ENCODE measurements at regions not wholly inside any gene's neighbourhood (a gene's known extent, or its start where the extent isn't known, plus 50 kb on each side); places are given as distances from the start of the nearest gene placed in this dataset.

DNA sequence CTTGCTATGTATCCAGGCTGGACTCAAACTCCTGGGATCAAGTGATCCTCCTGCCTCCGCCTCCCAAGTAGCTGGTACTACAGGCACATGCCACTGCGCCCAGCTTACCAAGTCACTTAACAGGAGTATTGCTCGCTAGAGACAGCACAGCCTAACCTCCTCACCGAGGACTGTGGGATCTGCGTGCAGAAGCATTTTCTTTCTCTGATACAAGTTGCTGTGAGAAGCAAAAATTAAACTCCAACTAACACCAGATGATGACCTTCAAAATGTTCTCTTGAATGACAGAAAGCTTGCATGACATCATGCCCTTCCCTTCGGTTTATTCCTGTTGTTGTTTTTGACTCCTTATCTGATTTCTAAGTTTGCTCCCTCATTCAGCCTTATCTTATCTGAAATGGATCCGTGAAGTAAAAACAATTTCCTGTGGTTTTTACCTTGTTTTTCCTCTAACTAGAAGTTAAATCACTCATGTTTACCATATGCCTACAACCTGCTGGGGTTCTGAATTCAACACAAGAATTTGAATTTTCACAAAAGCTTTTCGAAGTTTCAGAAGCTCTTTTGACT lies 94.4 kb upstream of the KIF5B start (continued):
- TF ChIP-seq, protein P1, sequence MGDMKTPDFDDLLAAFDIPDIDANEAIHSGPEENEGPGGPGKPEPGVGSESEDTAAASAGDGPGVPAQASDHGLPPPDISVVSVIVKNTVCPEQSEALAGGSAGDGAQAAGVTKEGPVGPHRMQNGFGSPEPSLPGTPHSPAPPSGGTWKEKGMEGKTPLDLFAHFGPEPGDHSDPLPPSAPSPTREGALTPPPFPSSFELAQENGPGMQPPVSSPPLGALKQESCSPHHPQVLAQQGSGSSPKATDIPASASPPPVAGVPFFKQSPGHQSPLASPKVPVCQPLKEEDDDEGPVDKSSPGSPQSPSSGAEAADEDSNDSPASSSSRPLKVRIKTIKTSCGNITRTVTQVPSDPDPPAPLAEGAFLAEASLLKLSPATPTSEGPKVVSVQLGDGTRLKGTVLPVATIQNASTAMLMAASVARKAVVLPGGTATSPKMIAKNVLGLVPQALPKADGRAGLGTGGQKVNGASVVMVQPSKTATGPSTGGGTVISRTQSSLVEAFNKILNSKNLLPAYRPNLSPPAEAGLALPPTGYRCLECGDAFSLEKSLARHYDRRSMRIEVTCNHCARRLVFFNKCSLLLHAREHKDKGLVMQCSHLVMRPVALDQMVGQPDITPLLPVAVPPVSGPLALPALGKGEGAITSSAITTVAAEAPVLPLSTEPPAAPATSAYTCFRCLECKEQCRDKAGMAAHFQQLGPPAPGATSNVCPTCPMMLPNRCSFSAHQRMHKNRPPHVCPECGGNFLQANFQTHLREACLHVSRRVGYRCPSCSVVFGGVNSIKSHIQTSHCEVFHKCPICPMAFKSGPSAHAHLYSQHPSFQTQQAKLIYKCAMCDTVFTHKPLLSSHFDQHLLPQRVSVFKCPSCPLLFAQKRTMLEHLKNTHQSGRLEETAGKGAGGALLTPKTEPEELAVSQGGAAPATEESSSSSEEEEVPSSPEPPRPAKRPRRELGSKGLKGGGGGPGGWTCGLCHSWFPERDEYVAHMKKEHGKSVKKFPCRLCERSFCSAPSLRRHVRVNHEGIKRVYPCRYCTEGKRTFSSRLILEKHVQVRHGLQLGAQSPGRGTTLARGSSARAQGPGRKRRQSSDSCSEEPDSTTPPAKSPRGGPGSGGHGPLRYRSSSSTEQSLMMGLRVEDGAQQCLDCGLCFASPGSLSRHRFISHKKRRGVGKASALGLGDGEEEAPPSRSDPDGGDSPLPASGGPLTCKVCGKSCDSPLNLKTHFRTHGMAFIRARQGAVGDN (CRISPR knock-in tag; IDR thresholded peaks at IDR 0.05) = peak; percentile 38
- peak; percentile 54; the same call in 1 of the 2 replicates for TF ChIP-seq ATF7 (IDR thresholded peaks at IDR 0.05)
- TF ChIP-seq ATF7 (CRISPR knock-in tag; IDR thresholded peaks at IDR 0.05) = no peak
- no peak for TF ChIP-seq RXRA (CRISPR knock-in tag; IDR thresholded peaks at IDR 0.05)
- peak; percentile 88 for TF ChIP-seq ZBTB38 (CRISPR knock-in tag; IDR thresholded peaks at IDR 0.05)
- TF ChIP-seq EP300 (IDR thresholded peaks at IDR 0.05; ENCODE audit: low read depth in 2 of 2, low read length in 2 of 2) = peak in 1 of 2 experiments; percentile 13; a peak in 1 of 4 replicates
- no peak for TF ChIP-seq EP300 (CRISPR knock-in tag; IDR thresholded peaks at IDR 0.05; ENCODE audit: borderline replicate concordance)
- TF ChIP-seq, protein P2, sequence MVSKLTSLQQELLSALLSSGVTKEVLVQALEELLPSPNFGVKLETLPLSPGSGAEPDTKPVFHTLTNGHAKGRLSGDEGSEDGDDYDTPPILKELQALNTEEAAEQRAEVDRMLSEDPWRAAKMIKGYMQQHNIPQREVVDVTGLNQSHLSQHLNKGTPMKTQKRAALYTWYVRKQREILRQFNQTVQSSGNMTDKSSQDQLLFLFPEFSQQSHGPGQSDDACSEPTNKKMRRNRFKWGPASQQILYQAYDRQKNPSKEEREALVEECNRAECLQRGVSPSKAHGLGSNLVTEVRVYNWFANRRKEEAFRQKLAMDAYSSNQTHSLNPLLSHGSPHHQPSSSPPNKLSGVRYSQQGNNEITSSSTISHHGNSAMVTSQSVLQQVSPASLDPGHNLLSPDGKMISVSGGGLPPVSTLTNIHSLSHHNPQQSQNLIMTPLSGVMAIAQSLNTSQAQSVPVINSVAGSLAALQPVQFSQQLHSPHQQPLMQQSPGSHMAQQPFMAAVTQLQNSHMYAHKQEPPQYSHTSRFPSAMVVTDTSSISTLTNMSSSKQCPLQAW (CRISPR knock-in tag; IDR thresholded peaks at IDR 0.05) = peak; percentile 58; the same call in 1 of the 2 replicates
- TF ChIP-seq FOXP1 (IDR thresholded peaks at IDR 0.05) = no peak
- TF ChIP-seq FOXP1 (CRISPR knock-in tag; IDR thresholded peaks at IDR 0.05) = peak; percentile 72; the same call in 1 of the 2 replicates
